ENCODE measurements at regions not wholly inside any gene's neighbourhood (a gene's known extent, or its start where the extent isn't known, plus 50 kb on each side); places are given as distances from the start of the nearest gene placed in this dataset.

- Histone ChIP-seq H3K27ac (no peak overlapping the region), H3K4me3 (ENCODE audit: low read depth, low read length) (no peak overlapping the region), H3K9me3 (ENCODE audit: control insufficient read depth, low read length) (no peaks in the 10 kb centered on the region), H2AFZ (no peak overlapping the region), H3K9ac (no peak overlapping the region), H3K79me2 (no peaks in the 10 kb centered on the region), H3K36me3 (ENCODE audit: control insufficient read depth, insufficient read depth, low read length) (no peaks in the 10 kb centered on the region), H3K4me1 (no peaks in the 10 kb centered on the region), H3K27me3 (ENCODE audit: control insufficient read depth, insufficient read depth, low read length) (no peaks in the 10 kb centered on the region), H3K4me2 (ENCODE audit: low read length) (no peak overlapping the region)
- TF ChIP-seq, protein P1, sequence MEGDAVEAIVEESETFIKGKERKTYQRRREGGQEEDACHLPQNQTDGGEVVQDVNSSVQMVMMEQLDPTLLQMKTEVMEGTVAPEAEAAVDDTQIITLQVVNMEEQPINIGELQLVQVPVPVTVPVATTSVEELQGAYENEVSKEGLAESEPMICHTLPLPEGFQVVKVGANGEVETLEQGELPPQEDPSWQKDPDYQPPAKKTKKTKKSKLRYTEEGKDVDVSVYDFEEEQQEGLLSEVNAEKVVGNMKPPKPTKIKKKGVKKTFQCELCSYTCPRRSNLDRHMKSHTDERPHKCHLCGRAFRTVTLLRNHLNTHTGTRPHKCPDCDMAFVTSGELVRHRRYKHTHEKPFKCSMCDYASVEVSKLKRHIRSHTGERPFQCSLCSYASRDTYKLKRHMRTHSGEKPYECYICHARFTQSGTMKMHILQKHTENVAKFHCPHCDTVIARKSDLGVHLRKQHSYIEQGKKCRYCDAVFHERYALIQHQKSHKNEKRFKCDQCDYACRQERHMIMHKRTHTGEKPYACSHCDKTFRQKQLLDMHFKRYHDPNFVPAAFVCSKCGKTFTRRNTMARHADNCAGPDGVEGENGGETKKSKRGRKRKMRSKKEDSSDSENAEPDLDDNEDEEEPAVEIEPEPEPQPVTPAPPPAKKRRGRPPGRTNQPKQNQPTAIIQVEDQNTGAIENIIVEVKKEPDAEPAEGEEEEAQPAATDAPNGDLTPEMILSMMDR (IDR thresholded peaks at IDR 0.05) = no peak
Observed at GRCh38 chr10:117610321-117610720, 67.8 kb downstream of the EMX2 start.

DNA sequence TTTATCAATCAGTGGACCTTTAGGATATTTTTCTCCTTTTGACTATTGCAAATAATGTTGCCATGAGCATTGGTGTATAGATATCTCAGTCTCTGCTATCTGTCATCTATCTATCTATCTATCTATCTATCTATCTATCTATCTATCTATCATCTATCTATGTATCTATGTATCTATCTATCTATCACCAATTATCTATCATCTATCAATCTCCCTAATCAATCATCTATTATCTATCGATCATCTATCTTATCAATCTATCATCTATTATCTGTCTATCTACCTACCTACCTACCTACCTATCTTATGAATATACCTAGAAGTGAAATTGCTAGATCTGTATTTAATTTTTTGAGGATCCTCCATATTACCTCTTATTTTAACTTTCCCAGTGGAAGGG lies 69.6 kb downstream of the EMX2 start:
- Histone ChIP-seq H3K27ac (no peak overlapping the region), H3K4me1 (no peaks in the 10 kb centered on the region), H3K4me3 (ENCODE audit: low read depth, low read length) (no peak overlapping the region), H3K4me2 (ENCODE audit: low read length) (no peak overlapping the region), H2AFZ (no peak overlapping the region), H3K36me3 (ENCODE audit: control insufficient read depth, insufficient read depth, low read length) (no peaks in the 10 kb centered on the region), H3K9ac (no peak overlapping the region), H3K9me3 (ENCODE audit: control insufficient read depth, low read length) (no peaks in the 10 kb centered on the region), H3K79me2 (no peaks in the 10 kb centered on the region), H3K27me3 (ENCODE audit: control insufficient read depth, insufficient read depth, low read length) (no peaks in the 10 kb centered on the region)
- TF ChIP-seq, protein P1 (IDR thresholded peaks at IDR 0.05) = no peak

- Histone ChIP-seq H2AFZ (no peak overlapping the region), H3K4me1 (no peaks in the 10 kb centered on the region), H3K9me3 (ENCODE audit: control insufficient read depth, low read length) (no peaks in the 10 kb centered on the region), H3K4me2 (ENCODE audit: low read length) (no peak overlapping the region), H3K27me3 (ENCODE audit: control insufficient read depth, insufficient read depth, low read length) (no peaks in the 10 kb centered on the region), H3K4me3 (ENCODE audit: low read depth, low read length) (no peak overlapping the region), H3K27ac (no peak overlapping the region), H3K9ac (no peak overlapping the region), H3K79me2 (no peaks in the 10 kb centered on the region), H3K36me3 (ENCODE audit: control insufficient read depth, insufficient read depth, low read length) (no peaks in the 10 kb centered on the region)
- TF ChIP-seq, protein P1 (IDR thresholded peaks at IDR 0.05) = no peak
Observed at GRCh38 chr10:117615649-117616048, 73.1 kb downstream of the EMX2 start.

GRCh38 chr10:117616179-117616578 lies 73.6 kb downstream of the EMX2 start:
- H3K9ac ChIP-seq = no peak overlapping the region
- TF ChIP-seq, protein P1 (IDR thresholded peaks at IDR 0.05) = no peak
- no peak overlapping the region for H2AFZ ChIP-seq
- H3K79me2 ChIP-seq = no peaks in the 10 kb centered on the region
- H3K27ac ChIP-seq = no peak overlapping the region
- no peaks in the 10 kb centered on the region for H3K9me3 ChIP-seq (ENCODE audit: control insufficient read depth, low read length)
- H3K4me1 ChIP-seq = no peaks in the 10 kb centered on the region
- H3K4me3 ChIP-seq (ENCODE audit: low read depth, low read length) = no peak overlapping the region
- H3K27me3 ChIP-seq (ENCODE audit: control insufficient read depth, insufficient read depth, low read length) = no peaks in the 10 kb centered on the region
- no peak overlapping the region for H3K4me2 ChIP-seq (ENCODE audit: low read length)
- no peaks in the 10 kb centered on the region for H3K36me3 ChIP-seq (ENCODE audit: control insufficient read depth, insufficient read depth, low read length)

GRCh38 chr10:117617086-117617485 lies 74.5 kb downstream of the EMX2 start:
- H3K36me3 ChIP-seq (ENCODE audit: control insufficient read depth, insufficient read depth, low read length) = no peaks in the 10 kb centered on the region
- H3K27me3 ChIP-seq (ENCODE audit: control insufficient read depth, insufficient read depth, low read length) = no peaks in the 10 kb centered on the region
- H3K4me1 ChIP-seq = no peaks in the 10 kb centered on the region
- no peak overlapping the region for H3K4me3 ChIP-seq (ENCODE audit: low read depth, low read length)
- no peaks in the 10 kb centered on the region for H3K79me2 ChIP-seq
- H3K27ac ChIP-seq = no peak overlapping the region
- no peak overlapping the region for H3K9ac ChIP-seq
- no peaks in the 10 kb centered on the region for H3K9me3 ChIP-seq (ENCODE audit: control insufficient read depth, low read length)
- no peak overlapping the region for H3K4me2 ChIP-seq (ENCODE audit: low read length)
- no peak overlapping the region for H2AFZ ChIP-seq
- TF ChIP-seq, protein P1 (IDR thresholded peaks at IDR 0.05) = no peak

Measured in parathyroid adenoma (tissue), 2 donors.